K562 (cell line): ENCODE measurements at regions not wholly inside any gene's neighbourhood (a gene's known extent, or its start where the extent isn't known, plus 50 kb on each side); places are given as distances from the start of the nearest gene placed in this dataset.

Experiments
- CEBPB ChIP-seq: fragments of 450-650 bp; IDR thresholded peaks from 2 replicates; pipeline ENCODE4 v1.6.1; 2016; ENCODE audit warnings: missing genetic modification characterization, missing compliant biosample characterization
- PHB2 ChIP-seq: fragments of 450-650 bp; IDR thresholded peaks from 2 replicates; pipeline ENCODE4 v1.6.1; 2017; ENCODE audit warnings: low read depth
- TF ChIP-seq, protein P1 (sequence below), 3 experiments: IDR thresholded peaks in 2 of 3; conservative IDR thresholded peaks in 1 of 3; 2 replicates each; pipeline ENCODE4 v1.5.1; 2011 to 2012; ENCODE audit warnings: low read length in 3 of 3, mild to moderate bottlenecking in 3 of 3, control low read depth in 2 of 3, improper control_type of control experiment in 1 of 3, inconsistent platforms in 1 of 3, low read depth in 1 of 3, mixed read lengths in 1 of 3, moderate library complexity in 1 of 3; ENCODE audit not compliant: insufficient read depth in 2 of 3

DNA sequence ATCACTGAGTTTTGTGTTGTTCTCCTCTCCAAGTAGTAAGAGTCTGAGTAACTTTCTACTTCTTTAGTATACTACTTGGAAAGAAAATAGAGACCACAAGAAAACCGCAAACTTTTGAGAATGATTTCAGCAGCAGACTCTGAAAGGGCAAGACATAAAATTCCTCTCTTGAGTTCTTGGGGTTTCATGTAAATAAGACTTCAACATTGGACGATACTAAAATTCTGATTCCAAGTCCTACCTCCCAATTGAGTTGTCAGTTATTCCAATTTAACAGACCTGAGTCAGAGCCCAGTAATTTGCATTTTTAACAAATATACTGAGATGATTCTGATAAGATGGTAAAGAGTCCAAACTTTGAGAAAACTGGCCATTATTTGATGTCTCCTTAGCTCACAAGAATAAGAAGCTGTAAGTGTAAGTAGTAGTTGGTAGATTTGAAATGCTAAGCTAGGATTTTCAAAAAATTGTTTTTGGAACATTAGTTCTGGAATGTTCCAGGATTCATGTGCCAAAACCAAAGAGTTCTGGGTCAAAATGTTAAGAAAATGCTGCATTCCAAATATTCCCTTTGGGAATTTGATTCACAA is 261.6 kb upstream of the SPOPL start:
- no peak for TF ChIP-seq CEBPB
- no peak for TF ChIP-seq PHB2
- TF ChIP-seq, protein P1, sequence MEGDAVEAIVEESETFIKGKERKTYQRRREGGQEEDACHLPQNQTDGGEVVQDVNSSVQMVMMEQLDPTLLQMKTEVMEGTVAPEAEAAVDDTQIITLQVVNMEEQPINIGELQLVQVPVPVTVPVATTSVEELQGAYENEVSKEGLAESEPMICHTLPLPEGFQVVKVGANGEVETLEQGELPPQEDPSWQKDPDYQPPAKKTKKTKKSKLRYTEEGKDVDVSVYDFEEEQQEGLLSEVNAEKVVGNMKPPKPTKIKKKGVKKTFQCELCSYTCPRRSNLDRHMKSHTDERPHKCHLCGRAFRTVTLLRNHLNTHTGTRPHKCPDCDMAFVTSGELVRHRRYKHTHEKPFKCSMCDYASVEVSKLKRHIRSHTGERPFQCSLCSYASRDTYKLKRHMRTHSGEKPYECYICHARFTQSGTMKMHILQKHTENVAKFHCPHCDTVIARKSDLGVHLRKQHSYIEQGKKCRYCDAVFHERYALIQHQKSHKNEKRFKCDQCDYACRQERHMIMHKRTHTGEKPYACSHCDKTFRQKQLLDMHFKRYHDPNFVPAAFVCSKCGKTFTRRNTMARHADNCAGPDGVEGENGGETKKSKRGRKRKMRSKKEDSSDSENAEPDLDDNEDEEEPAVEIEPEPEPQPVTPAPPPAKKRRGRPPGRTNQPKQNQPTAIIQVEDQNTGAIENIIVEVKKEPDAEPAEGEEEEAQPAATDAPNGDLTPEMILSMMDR (IDR thresholded peaks at IDR 0.05 in 2 of 3, conservative IDR thresholded peaks at IDR 0.05 in 1 of 3; ENCODE audit: insufficient read depth in 2 of 3, low read depth in 1 of 3, low read length in 3 of 3): no peak
